HG03175 (cell line): ENCODE measurements at regions not wholly inside any gene's neighbourhood (a gene's known extent, or its start where the extent isn't known, plus 50 kb on each side); places are given as distances from the start of the nearest gene placed in this dataset.

Source experiments
- ATAC-seq: cut with Tn5 transposase; IDR thresholded peaks from one replicate; pipeline ENCODE4 v1.9.1; 2021; ENCODE audit warnings: mild to moderate bottlenecking, moderate library complexity; ENCODE audit not compliant: unreplicated experiment

DNA sequence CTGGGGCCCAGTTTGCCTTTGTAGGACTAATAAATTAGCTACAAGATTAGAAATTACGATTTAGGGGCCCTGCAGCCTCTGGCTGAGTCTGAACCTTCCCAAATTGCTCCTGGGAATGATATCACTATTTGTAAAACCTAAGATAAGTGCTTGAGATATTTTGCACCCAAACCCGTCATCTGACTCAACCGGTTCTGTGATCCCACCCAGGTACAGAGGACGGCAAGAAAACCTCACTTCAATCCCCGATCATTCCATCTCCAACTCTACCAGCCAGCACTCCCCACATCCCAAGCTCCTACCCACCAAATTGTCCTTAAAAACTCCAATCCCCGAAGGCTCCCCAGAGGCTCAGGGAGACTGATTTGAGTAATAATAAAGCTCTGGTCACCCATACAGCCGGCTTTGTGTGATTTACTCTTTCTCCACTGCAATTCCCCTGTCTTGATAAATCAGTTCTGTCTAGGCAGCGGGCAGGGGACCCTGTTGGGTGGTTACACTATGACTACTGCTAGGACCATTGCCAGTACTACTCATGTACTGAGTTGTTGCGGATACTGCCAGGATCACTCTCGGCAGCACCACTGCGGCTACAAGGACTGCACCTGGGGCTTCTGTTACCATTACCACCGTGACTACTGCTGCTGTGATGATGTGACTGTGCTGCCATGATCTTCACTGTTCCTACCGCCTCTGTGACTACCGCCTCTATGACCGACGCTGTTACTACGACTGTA is 73.1 kb downstream of the IRF8 start:
- ATAC-seq = no peak

DNA sequence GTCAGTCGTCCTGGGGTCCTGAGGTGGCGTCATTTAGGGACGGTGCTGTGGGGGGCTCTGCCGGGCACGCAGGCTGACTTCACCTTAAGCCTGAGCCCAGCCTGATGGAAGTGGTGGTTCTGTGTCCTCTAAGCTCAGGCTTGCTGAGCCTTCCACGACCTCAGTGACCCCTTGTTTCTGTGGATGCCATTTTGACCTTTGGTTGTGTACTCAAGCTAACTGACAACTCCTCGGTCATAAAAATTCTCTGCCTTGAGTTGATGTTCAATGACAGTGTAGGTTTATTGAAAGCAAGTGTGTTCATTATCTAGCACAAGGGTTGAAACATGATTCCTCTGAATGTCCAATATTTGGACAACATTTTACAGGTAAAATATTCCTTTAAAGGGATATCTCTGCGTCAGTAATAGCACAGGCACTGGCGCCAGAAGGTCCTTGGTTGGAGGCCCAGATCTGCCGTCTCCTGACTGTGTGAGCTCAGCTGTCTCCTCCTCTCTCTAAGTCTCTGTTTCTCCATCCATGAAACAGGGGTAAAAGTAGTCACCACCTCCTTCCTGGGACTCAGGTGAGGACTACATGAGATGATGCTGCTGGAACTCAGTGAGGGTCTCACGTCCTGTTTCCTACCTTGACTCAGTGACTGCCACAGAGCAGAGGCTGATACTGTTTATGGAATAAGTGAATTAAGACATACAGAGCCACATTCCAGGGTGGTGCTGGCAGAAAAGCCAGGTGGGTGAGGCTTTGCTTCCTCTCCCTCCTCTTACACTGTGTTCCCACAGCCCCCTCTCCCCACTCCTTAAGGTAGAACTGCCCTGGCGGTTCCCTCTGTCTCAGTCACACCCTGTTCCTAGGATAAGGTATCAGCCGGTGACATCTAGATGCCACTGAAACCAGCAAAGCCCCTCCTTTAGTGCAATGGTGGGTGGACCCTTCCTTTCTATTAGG is 75.7 kb downstream of the IRF8 start:
- ATAC-seq = no peak

DNA sequence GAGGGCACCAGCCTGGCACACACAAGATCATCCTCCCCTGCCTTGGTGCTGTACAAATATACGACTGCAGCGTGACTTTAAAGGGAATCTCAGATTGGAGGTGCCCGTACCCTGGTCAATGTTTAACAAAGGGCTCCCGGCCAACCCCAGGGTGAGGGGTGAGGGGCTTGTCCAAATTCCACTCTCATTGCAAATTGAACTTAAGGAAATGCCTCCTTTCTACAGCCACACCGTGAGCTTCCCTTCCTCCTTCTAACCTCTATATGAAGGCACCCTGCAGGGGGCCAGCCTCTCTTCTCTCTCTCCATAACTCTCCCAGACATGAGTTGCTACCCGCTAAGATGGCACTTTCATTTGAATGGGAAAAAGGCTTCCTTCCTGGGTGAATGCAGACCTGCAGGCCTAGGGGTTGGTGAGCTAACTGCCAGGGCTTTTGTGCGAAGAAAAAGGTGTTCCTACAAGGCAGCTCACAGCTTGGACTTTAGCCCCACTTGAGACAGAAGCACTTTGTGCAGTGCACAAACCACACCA is 76.6 kb downstream of the IRF8 start:
- no peak for ATAC-seq

DNA sequence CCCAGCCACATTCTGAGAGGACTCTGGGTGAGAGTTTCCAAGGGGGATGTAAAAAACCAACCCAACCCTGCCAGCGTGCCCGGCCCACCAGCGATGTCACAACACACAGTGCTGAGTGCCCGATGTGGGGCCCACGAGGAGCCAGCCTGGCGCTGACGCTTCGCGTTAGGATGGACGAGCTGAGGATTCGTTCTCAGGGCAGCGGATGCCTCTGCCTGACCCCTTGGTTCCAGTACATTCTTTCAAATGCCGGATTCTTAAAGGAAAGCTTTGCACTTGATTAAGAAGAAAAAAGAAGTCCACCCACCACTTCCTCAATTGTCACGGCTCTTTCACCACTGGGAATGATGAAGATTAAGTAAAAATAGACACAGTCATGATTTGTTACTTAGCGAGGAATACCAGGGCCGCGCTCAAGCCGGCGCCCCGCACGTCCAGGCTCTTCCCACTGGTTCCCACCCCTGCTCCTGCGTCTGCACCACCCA is 79.4 kb downstream of the IRF8 start:
- no peak for ATAC-seq

DNA sequence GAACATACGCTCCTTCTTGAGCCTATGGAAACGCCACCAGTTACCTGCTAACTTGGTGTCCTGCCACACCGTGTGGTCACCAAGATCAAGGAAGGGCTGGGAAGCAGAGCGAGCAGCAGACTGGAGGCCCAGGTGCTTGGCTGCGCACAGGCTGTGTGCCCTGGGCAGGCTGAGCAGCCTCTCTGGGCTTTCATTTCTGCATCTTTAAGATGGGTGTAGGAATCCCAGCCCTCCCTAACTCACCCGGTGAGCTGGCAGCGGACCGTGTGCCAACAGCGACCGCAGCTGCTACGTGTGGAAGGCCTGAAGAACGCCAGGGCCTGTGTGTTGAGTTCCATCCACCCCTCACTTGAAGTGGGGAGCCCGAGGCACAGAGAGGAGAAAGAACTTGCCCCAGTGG is 80.0 kb downstream of the IRF8 start:
- no peak for ATAC-seq

DNA sequence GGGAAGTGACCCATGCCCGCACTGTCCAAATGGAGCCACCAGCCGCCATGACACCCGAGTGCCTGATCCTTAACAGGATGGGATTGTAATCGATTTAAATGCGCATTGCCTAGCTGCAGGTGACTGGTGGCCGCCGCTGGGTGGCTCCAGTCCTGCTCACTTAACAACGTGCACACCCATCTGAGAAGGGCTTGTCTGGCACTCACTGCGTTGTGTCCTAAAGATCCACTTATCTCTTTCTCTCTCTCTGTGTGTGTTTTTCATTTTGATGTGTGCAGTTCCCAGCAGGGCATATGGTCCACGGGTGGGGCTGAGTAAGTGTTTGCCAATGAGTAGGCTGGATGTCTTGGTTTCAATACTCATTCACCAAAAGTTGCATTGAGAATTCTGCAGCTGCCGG is 80.6 kb downstream of the IRF8 start:
- ATAC-seq = no peak

DNA sequence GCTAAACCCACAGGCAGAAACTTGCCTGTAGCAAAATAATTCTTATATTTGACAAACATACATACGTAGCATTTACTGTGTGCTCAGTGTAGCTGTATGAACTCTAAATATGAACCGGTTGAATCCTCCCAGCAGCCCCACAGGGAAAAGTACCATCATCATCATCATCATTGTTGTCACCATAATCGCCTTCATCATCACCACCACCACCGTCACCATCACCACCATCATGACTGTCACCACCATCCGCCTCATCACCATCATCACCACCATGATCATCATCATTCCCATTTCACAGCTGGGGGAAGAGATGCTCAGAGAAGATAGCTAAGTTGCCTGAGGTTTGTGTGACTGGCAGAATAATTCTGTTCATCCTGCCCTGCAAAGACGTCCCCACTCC is 81.7 kb downstream of the IRF8 start:
- ATAC-seq = no peak

DNA sequence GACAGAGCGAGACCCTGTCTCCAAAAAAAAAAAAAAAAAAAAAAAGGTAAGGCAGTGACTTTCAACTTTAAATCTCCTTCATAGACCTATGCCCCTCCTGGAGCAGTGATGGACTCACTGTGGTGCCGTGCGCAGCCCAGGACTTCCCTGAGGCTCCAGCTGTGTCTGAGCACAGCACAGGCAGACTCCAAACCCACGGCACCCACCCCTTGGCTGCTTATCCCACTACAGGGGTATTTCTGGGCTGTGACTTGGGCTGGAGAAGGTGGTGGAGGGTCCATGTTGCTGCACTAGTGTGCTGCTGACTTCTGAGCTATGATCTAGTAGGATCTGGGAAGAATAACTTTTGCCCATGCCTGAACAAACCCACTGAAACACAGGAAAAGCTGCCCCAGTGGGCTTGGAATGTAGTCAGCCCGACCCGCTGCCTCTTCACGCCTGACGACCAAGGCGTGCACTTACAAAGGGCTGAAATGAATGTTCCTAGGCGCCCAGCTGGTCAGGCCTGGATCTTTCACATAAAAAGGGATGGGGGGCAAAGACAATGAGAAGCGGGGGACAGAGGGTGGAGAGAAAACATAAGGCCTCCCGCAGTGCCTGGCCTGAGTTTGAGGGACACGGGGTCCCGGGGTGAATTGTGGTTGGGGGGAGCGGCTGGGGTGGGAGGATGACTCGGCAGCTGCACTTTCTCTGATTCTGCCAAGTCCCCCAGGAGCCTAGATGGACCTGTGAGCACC is 83.0 kb downstream of the IRF8 start:
- no peak for ATAC-seq

DNA sequence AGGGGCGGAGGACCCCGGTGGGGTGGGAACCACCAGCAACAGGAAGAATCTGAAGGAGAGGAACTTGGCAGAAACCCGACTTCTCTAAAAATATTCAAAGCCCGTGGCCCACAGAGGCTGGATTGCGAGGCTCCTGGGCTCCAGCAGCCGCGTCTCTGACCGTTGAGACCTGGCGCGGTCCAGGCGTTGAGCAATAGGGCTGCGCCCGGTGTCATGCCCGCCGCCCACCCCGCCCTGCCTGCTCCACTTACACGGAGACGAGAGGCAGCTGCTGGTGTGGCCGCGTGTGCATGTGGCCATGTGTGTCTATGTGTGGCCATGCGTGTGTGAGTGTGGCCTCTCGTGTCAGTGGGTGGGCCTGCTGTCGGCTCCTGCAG is 83.6 kb downstream of the IRF8 start:
- no peak for ATAC-seq

DNA sequence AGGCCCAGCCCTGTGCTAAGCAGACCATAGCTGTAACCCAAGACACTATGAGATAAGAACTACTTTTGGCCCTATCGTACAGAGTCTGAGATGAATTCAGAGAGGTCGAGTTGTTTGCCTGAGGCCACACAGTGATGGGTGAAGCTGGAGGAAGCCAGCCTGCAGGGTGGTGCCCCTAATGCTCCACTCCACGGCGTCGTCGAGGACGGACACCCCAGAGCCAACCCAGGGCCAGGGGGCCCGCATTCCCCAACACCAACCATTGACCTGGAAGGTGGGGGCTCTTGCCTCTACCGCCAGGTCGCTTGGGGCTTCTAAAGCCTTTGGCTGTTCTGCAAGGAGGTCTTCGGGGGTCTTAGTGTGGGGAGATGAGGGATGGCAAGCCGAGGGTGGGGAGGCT is 84.1 kb downstream of the IRF8 start:
- ATAC-seq = no peak

DNA sequence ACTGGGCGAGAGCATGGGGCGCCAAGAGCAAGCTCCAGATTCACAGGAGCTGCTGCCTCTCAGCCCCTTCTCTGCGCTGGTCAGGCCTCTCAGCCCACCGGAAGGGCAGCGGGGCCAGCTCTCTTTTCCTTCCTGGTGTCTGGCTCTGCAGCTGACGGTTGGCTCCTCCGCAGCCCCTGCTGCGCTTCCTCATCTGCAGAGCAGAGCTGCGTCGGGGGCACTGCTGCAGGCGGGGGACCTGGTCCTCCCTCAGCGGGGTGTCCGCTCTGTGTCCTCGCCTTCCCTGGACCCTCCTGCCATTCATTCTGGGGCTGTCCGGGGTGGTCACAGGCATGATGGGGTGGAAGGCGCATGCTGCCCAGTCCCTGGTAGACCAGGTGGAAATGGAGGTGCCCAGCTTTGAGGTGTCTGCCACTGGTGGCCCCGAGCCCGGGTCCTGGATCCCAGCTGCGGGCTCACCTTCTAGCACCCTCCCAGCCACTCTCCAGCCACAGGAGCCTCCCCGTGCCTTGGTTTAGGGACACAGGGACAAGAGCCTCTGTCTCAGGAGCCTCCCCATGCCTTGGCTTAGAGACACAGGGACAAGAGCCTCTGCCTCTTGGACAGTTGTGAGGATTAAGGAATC is 84.8 kb downstream of the IRF8 start:
- no peak for ATAC-seq

DNA sequence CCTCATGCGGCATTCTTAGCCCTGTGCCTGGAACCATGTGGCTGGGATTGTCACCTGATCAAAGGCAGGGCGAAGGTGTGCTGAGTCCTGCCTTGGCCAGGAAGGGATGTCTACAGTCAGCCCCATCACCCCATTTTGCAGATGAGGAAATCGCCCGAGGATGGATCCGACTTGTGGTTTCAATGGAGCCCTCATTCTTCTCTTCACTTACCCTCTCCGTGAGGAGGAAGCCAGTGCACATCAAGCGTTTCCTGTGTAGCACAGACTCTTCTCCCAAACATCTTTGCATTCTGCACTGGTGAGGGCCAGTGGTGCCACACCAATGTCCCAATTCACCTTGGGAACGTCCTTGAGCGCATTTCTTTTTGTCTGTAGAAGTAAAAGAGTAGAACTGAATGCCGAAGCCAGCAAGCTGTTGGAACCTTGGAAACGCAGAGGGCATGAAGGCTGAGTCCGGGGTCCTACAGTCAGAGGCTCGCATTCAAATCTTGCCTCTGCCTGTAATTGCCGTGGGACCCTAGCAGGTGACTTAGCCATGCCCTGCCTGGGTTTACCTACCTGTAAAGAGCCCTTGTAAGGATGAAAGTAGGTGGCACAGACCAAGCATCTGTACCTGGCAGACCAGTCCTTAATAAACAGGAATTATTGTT is 85.4 kb downstream of the IRF8 start:
- ATAC-seq = no peak

DNA sequence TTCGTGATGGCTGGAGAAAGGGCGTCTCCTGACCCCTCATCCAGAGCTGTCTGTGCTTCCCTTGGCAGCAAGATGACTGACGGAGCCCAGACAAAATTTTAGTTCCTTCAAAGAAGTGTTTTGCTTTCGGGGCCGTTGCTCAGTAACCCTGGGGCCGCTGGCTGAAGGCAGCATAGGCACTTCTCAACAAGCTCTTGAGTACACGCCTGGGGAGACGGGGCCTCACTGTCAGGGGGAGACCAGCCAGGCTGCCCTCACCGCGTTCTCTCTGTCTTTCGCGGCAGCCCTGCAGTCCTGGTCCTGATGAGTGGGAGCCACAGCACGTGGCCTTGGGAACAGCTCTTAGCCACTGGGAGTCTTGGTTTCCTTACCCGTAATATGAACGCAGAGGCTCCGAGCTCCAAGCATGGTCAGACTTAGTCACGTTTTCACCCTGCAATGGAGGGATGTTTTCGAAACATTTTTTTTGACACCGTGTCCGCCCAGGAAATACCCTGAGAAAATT is 86.0 kb downstream of the IRF8 start:
- no peak for ATAC-seq

DNA sequence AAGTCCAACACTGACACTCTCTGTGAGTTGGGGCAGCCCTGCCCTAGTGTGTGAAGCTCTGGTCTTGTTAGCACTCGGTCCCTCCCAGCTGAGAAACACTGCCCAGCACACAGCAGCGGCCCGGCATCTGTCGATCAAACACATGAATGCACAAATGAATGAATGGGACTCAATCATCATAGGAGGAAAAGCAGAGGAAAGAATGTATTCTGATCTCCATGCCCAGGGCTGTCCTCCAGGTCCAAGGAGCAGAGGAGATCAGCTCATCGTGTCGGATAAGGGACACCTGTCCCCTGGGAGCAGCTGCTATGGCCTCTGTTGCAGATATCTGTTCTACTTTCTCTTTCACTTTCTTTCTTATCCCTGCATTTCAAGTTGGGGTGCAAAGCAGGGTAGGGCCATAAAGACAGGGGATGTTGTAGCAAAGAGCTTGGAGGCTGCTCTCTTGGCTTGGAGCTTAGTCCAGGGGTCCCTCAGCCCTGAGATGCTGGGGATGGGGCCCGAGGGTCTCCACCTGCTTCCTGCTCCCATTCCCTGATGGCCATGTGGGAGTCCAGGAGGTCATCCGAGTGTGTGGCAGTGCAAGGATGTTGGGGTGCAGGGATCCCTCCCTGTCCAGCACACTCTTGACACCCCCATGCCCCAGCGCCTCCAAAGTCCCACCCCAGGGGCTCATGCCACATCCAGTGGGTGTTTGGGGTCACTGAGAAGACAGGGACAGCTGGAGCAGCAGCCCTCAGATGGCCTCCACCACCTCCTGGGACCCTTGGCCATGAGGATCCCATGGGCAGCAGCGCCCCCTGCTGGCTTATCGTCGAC is 88.2 kb downstream of the IRF8 start:
- no peak for ATAC-seq

DNA sequence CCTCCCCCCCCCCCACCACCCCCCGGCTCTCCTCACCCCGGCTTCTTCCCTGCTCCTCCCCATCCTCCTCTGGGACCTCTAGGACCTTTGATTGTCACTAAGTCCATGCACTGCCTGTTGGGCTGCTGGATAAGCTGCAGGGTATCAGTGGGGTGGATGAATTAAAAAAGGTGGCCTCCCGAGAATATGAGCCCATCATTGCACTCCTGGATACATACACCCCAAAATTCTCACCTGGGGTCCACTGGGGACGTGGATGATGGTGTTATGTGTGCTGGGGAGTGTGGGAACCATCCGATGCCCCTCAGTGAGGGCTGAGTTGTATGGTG is 88.8 kb downstream of the IRF8 start:
- no peak for ATAC-seq

DNA sequence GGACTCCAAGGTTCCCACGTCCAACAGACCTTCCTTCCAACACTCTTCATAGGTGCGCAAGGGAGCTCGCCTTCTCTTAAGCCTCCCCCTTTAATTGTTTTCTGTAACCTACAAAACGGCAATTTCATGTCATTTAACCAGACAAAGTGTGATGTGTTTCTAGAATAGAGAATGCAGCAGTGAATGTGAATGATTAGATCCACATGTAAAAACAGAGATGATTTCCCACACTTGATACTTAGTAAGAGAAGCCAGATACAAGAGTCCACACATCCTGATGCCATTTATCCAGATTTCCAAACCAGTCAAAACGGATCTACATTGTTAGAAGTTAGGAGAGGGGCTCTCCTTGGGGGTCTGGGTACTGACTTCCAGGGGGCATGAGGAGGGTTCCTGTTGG is 89.3 kb downstream of the IRF8 start:
- ATAC-seq = no peak

DNA sequence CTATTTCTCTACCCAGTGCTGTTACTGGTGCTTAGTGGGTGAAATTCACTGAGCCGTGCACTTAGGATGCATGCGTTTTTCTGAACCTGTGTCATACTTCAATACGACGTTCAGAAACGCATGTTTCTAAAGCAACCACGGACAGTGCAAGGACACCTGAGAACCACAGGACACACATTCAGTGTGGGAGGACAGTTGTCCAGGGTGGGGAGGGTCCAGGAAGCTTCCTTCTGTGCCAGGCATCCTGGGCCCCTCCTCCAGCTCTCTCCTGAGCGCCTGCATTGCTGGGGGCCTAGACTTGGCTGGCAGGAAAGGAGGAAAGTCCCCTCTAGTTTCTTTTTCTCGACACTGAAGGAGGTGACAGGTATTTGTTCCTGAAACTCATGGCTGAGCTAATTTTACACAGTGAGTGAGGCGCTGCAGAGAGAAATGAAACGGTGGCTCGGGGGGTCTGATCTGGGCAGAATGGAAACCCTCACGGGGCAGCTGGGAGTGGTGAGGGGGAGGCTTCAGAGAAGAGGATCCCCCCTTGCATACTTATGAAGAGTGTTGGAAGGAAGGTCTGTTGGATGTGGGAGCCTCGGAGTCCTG is 89.9 kb downstream of the IRF8 start:
- peak; percentile 40 for ATAC-seq

DNA sequence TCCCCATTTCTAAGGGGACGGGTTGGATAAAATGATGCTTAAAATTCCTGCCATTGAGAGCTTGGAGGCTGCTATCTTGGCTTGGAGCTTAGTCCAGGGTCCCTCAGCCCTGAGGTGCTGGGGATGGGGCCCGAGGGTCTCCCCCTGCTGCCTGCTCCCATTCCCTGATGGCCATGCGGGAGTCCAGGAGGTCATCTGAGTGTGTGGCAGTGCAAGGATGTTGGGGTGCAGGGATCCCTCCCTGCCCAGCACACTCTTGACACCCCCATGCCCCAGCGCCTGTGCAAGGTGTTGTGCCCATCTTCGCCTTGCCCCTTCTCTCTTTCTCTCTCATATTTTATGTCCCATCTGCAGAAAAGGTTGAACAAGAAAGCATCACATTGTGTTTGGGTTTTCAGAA is 90.4 kb downstream of the IRF8 start:
- no peak for ATAC-seq
